ENCODE measurements at regions not wholly inside any gene's neighbourhood (a gene's known extent, or its start where the extent isn't known, plus 50 kb on each side); places are given as distances from the start of the nearest gene placed in this dataset.

GRCh38 chr2:196538189-196538588 lies 101.3 kb upstream of the CCDC150 start:
- H3K4me1 ChIP-seq (ENCODE audit: insufficient read depth), result no peaks in the 10 kb centered on the region
- no peaks in the 10 kb centered on the region for H3K36me3 ChIP-seq (replicated peaks; ENCODE audit: insufficient read depth, low read depth)
- no peaks in the 10 kb centered on the region for H4K20me1 ChIP-seq (ENCODE audit: insufficient read depth, poor library complexity, severe bottlenecking)
- H3K79me2 ChIP-seq, result no peaks in the 10 kb centered on the region
- H3K4me2 ChIP-seq, result no peak overlapping the region
- TF ChIP-seq CTCF (IDR thresholded peaks at IDR 0.05; ENCODE audit: poor library complexity) (no peak), EZH2 (IDR thresholded peaks at IDR 0.05; ENCODE audit: borderline replicate concordance) (no peak), EZH2phosphoT487 (IDR thresholded peaks at IDR 0.05; ENCODE audit: low read depth, severe bottlenecking, unreplicated experiment) (no peak)
- H3K27ac ChIP-seq, result no peak overlapping the region
- 78% methylated on average over 4 of the region's 4 CpGs for WGBS (ENCODE audit: low lambda C conversion rate, missing lambda C conversion rate)
- H3K4me3 ChIP-seq, result no peak overlapping the region
- H3K9me2 ChIP-seq (replicated peaks; ENCODE audit: insufficient read depth), result no peaks in the 10 kb centered on the region
- no peak overlapping the region for H2AFZ ChIP-seq
- H3K9me3 ChIP-seq (ENCODE audit: low read depth), result no peaks in the 10 kb centered on the region
- DNase-seq (ENCODE audit: low spot score), result no peak
- H3K27me3 ChIP-seq, result no peaks in the 10 kb centered on the region

GRCh38 chr2:196538646-196539045 lies 100.9 kb upstream of the CCDC150 start:
- no peak overlapping the region for H3K4me2 ChIP-seq
- no peak for DNase-seq (ENCODE audit: low spot score)
- no peaks in the 10 kb centered on the region for H3K9me2 ChIP-seq (replicated peaks; ENCODE audit: insufficient read depth)
- no peaks in the 10 kb centered on the region for H4K20me1 ChIP-seq (ENCODE audit: insufficient read depth, poor library complexity, severe bottlenecking)
- no peaks in the 10 kb centered on the region for H3K4me1 ChIP-seq (ENCODE audit: insufficient read depth)
- H2AFZ ChIP-seq, result no peak overlapping the region
- H3K27me3 ChIP-seq, result no peaks in the 10 kb centered on the region
- no peaks in the 10 kb centered on the region for H3K9me3 ChIP-seq (ENCODE audit: low read depth)
- no peak overlapping the region for H3K4me3 ChIP-seq
- H3K79me2 ChIP-seq, result no peaks in the 10 kb centered on the region
- H3K27ac ChIP-seq, result no peak overlapping the region
- TF ChIP-seq EZH2 (IDR thresholded peaks at IDR 0.05; ENCODE audit: borderline replicate concordance) (no peak), EZH2phosphoT487 (IDR thresholded peaks at IDR 0.05; ENCODE audit: low read depth, severe bottlenecking, unreplicated experiment) (no peak), CTCF (IDR thresholded peaks at IDR 0.05; ENCODE audit: poor library complexity) (no peak)
- no peaks in the 10 kb centered on the region for H3K36me3 ChIP-seq (replicated peaks; ENCODE audit: insufficient read depth, low read depth)
- WGBS (ENCODE audit: low lambda C conversion rate, missing lambda C conversion rate), result 82% methylated on average over 5 of the region's 5 CpGs

GRCh38 chr2:196544906-196545433 lies 94.5 kb upstream of the CCDC150 start:
- no peak for DNase-seq (ENCODE audit: low spot score)
- Histone ChIP-seq H3K4me1 (ENCODE audit: insufficient read depth) (no peaks in the 10 kb centered on the region), H4K20me1 (ENCODE audit: insufficient read depth, poor library complexity, severe bottlenecking) (no peaks in the 10 kb centered on the region), H3K79me2 (no peaks in the 10 kb centered on the region), H3K4me3 (no peak overlapping the region), H3K27ac (no peak overlapping the region), H3K9me2 (replicated peaks; ENCODE audit: insufficient read depth) (no peaks in the 10 kb centered on the region), H3K9me3 (ENCODE audit: low read depth) (no peaks in the 10 kb centered on the region), H2AFZ (no peak overlapping the region), H3K36me3 (replicated peaks; ENCODE audit: insufficient read depth, low read depth) (no peaks in the 10 kb centered on the region), H3K4me2 (no peak overlapping the region), H3K27me3 (no peaks in the 10 kb centered on the region)
- no peak for TF ChIP-seq EZH2 (IDR thresholded peaks at IDR 0.05; ENCODE audit: borderline replicate concordance)
- no peak for TF ChIP-seq EZH2phosphoT487 (IDR thresholded peaks at IDR 0.05; ENCODE audit: low read depth, severe bottlenecking, unreplicated experiment)
- TF ChIP-seq CTCF (IDR thresholded peaks at IDR 0.05; ENCODE audit: poor library complexity), result no peak
- WGBS (ENCODE audit: low lambda C conversion rate, missing lambda C conversion rate), result 77% methylated on average over 3 of the region's 3 CpGs

Data from hepatocyte (in vitro differentiated cells).